ENCODE measurements at regions not wholly inside any gene's neighbourhood (a gene's known extent, or its start where the extent isn't known, plus 50 kb on each side); places are given as distances from the start of the nearest gene placed in this dataset.
"Not testable (repeated sequence)": the region's sequence is repeated elsewhere in the genome, so short reads cannot be mapped to it uniquely, and the experiment has no call there.

DNA sequence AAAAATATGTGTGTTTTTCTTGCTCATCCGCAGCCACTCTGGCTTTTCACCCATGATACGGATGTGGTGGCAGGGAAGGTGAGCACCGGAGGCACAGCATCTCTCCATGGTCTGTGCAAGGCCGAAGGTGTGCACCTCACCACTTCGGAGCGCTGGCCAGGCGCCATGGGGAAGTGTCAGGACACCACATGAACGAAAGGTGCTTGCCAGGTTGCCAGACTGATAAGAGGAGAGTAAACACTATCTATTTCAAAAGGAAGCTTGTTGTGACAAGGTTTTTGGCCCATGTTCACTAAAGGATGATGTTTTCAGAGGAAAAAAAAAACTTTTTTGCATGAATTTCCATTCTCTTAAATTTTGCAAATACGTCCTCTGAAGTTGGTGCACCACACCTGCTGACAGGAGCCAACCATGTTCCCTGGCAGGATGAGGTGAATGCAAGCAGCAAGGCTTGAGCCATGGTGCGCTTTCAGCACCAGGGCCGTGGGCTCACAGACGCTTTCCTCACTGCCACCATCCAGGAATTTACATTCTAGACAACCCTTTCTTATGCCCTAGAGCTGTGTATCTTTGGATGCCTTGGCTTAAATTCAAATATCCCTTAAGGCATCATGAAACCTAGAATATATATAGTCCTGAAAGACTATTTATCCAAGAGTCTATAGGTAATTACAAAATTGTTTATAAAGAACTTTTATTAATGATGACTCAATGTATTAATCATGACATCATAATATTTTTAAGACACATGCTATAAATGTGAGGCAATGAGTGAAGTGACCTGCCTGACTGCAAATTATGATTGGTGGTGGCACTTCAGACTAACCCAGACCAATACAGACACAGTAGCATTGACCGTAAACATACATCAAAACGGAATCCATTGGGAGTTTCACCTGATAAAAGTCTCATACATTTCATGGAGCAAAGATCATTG is 234.5 kb downstream of the TFAP2A start:
- DNase-seq (ENCODE audit: low read depth in 2 of 2): no peak

DNA sequence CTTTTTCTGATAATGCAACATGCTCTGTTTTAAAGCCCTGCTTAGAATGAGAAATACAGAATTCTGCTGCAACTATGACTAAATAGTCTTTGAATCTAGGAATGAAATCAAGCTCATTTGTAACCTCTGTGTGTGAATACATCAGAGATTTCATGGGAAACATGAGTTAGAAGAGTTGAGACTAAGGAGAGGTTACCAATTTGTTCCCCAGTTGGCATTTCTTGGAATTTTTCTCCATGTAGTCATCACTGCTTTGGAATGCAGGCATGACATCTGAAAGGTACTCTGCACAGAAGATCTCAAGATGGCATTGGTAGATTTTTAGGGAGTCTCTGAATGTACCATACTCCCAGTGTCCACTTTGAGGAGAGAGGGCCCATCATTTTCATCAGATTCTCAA is 237.2 kb downstream of the TFAP2A start:
- DNase-seq (ENCODE audit: low read depth in 2 of 2): no peak

DNA sequence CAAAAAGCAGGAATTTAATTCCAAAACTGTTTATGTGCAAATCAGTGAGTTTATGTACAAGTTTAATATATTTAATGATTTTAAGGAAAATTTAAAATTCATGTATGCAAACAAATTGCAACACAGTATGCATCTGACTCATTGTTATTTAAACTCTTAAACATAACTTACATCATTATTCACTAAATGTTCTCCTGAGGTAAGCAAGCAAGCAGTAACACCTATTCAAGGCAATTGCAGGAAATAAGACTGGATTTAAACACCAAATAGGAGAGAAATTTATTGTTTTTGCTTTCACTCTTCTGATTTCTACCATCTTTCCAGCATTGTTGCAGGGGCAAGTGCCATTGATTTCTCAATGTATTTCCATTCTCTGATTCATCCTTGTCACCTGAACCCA is 239.5 kb downstream of the TFAP2A start:
- no peak for DNase-seq (ENCODE audit: low read depth in 2 of 2)

DNA sequence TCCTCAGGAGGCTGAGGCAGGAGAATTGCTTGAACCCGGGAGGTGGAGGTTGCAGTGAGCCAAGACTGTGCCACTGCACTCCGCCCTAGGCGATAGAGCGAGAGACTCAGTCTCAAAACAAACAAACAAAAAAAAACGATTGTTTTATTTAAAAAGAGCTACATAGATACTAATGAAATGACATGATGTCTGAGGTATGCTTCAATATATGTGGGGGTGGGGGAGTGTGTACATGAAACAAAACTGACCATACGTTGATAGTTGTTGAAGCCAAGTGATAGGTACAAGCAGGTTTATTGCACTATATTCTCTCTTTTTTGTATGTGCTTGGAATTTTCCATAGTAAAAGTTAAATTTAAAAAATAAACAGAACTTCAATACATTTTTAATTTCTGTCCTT is 240.1 kb downstream of the TFAP2A start:
- DNase-seq (ENCODE audit: low read depth in 2 of 2): no peak

DNA sequence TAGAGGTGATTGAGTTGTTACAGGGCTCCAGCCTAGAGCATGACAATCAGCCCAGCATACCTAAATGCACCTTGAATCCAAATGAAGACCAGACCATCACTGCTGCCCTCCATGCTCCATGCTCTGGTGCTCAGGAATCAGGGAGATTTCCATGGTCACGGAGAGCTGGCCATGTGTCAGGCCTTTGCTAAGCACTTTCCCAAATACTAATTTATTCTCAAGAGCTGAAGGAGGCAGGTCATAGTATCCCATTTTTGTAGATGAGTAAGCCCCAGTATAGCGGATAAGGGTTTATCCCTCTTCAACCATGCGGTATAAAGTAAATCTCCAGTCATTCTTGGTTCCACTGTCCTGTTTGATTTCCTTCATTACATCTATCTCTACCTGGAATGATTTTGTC is 240.8 kb downstream of the TFAP2A start:
- no peak for DNase-seq (ENCODE audit: low read depth in 2 of 2)

DNA sequence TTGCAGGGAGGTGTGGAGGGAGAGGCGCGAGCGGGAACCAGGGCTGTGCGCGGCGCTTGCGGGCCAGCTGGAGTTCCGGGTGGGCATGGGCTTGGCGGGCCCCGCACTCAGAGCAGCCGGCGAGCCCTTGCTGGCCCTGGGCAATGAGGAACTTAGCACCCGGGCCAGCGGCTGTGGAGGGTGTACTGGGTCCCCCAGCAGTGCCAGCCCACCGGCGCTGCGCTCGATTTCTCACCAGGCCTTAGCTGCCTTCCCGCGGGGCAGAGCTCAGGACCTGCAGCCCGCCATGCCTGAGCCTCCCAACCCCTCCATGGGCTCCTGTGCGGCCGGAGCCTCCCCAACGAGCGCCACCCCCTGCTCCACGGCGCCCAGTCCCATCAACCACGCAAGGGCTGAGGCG is 243.2 kb downstream of the TFAP2A start:
- not testable (repeated sequence) for DNase-seq (ENCODE audit: low read depth in 2 of 2)

DNA sequence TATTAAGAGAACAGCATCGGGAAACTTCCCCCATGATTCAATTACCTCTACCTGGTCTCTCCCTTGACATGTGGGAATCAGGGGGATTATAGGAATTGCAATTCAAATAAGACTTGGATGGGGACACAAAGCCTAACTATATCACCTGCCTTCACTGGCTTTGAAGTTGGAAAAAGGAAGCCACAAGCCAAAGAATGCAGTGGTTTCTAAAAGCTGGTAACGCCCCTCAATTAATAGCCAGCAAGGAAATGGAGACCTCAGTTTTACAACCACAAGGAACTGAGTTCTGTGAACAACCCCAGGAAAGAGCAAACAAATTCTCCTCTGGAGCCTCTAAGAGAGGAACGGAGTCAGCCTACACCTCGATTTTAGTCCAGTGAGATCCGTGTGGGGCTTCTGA is 244.1 kb downstream of the TFAP2A start:
- no peak for DNase-seq (ENCODE audit: low read depth in 2 of 2)

DNA sequence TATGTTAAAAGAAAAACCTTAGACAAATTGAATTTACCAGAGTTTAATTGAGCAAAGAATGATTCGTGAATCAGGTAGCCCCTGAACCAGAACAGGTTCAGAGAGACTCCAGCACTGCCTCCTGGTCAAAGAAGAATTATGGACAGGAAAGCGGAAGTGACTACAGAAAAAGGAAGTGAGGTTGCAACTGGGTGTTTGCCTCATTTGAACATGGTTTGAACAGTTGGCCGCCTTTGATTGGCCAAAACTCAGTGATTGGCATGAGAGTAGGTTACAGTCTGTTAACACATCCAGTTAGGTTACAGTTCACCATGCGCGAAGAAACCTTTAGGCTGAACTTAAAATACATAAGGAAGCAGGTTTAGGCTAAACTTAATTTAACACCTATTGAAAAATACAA is 248.8 kb downstream of the TFAP2A start:
- no peak for DNase-seq (ENCODE audit: low read depth in 2 of 2)

DNA sequence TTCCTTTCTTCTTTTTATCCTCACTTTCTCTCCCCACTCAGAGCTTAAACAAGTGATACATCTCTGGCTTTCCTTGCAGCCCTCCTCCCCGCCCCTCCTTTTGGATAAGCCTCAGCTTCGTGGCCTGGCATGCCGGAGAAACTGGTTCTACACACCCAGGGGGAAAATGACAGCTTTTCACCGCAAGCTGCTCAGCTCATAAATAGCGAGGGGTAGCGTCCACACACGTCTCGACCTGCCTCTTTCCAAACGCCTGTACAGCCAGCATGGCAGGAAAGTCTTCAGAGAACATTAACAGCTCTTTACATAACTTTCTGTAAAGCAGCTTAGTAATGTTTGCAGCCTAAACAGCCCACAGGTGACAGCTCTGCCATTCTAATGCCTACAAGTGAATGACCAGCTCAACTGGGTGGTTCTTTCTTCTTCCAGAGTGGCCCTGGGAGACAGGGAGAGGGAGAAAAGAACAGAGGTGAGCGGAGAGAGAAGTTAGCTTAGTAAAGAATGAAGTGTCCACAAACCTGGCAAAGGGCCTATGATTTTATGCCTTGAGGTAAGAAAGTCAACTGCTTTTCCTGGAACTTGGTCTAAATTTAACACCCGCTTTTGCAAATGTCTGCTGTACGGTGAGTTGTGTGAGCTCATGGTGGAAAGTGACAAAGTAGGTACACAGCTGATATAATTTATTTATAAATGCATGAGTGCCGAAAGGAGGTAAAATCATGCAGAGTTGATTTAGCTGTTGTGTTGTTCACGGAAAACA is 251.5 kb downstream of the TFAP2A start:
- no peak for DNase-seq (ENCODE audit: low read depth in 2 of 2)

DNA sequence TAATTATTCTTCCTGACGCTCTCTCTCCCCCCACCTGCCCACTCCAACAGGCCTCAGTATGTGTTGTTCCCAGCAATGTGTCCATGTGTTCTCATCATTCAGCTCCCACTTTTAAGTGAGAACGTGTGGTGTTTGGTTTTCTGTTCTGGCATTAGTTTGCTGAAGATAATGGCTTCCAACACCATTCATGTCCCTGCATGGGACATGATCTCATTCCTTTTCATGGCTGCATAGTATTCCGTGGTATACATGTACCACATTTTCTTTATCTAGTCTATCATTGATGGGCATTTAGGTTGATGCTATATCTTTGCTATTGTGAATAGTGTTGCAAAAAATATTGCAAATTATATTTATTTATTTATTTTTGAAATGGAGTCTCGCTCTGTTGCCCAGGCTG is 258.0 kb downstream of the TFAP2A start:
- no peak for DNase-seq (ENCODE audit: low read depth in 2 of 2)

DNA sequence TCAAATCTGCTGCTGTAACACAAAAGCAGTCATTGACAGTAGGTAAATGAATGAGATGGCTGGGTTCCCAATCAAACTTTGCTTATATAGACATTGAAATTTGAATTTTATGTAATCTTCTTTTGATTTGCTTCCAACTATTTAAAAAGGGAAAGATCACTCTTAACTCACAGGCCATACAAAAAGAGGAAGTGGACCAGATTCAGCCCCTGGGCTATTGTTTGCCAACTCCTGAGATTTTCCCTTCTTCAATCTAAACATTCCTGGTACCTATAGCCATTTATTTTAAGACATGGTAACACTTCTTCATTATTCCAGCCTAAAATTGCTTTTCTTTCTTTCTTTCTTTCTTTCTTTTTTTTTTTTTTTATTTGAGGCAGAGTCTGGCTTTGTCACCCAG is 260.6 kb downstream of the TFAP2A start:
- no peak for DNase-seq (ENCODE audit: low read depth in 2 of 2)

DNA sequence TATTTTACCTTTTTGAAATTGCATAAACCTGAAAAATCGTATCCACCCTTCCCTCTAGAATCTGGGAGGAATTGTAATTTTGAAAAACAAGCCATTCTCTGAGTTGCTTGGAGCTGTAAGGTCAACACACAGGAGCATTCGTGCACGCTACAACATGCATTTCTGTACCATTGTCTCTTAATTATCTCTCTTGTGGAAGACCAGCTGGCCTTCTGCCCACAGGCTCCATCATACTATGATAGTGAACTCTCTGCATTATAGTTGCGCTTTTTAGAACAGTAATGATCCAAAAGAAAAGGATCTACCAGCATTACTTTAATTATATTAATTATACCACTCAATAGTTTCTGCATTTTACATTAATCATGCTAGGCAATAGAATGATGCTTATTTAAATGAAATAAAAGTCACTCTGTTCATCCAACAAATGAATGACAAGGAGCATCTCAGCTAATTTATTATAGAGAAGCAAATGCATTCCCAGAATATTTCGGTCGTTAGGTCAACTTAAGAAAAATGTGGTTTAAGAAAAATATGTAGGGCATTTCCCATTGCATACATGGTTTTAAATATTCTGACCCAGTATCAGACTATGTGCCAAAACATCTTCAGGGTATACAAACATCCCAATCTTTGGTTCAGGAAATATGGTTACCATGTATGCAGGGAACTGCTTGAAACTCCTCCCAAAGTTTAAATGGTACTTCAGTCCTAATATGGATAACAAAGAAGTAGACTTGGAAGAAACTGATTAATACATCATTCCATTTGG is 263.5 kb downstream of the TFAP2A start:
- no peak for DNase-seq (ENCODE audit: low read depth in 2 of 2)

DNA sequence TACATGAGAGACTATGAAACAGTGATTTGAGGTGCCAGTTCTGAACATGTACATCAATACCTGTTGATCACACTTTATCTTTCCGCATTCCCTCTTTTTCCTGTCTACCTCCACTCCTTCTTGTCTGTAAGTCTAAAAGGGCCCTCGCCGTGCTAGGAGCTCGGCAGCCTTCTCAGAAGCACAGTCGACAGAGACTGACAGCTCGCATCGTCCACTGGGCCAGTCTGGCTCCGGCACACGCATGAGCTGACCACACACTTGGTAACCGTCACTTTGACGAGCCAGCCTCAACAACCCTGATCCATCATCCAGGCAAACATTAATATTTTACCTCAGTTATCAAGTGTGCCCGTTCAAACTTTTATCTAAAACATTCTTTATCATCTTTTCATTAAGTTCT is 265.3 kb downstream of the TFAP2A start:
- DNase-seq (ENCODE audit: low read depth in 2 of 2): no peak

DNA sequence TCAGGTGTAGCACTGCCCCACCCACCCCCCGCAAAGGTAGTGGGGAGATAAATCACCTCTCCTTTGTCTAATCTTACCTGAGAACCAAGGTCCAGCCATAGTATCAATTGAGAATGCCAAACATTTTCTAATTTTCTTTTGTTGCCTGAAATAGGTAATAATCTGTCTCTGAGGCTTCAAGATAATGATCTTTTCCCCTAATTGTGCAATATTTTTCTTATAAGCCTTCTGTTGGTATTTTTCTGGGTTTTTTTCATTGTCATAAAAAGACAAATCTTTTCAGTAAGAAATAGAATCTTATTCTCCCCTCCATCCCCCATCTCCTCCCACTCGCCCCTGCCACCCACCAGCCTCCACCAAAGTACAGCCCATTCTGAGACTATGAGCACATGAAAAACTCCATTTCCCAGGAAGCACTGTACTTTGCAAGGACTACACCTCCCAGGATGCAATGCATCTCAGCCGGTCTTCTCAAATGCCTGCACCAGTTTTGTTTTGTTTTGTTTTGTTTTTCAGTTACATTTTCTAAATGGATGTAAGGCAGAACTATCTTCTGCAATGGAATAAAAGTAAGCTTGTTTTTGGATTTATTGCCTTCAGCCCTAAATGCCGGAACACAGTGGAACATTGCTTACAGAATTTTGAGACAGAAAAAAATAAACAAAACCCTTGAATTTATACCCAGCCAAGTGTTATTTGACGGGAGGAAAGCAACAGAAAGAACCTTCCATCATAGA is 268.0 kb downstream of the TFAP2A start:
- no peak for DNase-seq (ENCODE audit: low read depth in 2 of 2)

DNA sequence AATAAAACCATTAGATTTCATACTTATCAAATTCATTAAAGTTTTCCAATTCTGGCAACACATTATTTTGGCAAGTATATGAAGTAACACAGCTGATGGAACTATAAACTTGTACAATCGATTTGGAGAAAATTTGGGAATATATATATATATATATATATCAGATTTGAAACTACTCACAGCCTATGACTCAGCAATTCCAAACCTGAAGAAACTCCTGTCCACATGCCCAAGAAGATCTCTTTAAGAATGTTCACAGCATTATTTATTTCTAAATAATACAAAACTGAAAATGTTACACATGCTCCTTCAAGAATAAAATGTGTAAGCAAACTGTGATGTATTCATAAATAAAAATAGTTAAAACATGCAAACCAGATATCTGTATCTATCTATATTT is 270.1 kb downstream of the TFAP2A start:
- DNase-seq (ENCODE audit: low read depth in 2 of 2): no peak

DNA sequence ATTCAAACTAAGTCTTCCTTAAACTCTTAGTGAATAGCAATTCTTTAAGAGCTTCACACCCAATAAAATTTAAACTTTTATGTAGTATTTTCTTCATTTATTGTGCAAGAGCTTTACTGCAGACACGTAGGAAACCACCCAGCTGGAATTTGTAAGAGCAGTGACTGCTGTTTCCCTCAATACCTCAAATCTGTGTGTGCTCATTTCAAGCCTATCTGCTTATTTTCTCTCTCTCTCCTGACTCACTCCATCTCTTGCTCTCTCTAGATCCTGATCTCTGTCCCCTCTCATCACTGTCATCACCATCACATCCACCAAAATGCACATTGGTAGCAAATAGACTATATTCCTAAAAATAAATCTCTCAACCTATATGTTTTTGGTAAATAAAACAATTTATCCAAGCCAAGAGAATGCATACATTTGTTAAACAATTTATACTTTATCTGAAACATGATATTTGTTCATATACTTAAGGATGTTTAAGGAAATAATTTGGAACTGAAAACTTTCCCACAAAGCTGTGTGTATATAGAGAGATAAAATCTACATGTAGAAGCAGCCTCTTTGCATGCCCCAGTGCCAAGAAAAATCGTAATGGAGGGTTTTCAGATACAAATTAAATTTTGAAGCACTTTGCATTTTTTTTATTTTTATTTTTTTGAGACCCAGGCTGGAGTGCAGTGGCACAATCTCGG is 273.0 kb downstream of the TFAP2A start:
- no peak for DNase-seq (ENCODE audit: low read depth in 2 of 2)

DNA sequence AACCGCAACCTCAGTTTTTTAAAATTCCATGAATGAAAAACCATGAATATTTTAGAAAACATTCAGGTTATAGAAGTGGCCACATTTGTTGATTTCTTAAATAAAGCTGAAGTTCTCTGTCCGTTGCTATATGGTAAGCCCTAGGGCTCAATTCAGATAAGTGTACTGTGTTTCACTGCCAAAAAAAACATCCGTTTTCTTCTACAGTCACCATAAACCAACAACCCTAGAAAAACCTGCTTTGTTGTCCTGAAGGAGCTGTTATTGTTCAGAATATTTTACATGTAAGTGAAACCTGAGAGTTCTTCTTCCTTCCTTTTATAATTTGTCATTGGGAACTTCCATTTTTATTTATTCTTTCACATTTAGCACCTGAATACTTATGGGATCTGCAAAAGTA is 274.1 kb downstream of the TFAP2A start:
- no peak for DNase-seq (ENCODE audit: low read depth in 2 of 2)

DNA sequence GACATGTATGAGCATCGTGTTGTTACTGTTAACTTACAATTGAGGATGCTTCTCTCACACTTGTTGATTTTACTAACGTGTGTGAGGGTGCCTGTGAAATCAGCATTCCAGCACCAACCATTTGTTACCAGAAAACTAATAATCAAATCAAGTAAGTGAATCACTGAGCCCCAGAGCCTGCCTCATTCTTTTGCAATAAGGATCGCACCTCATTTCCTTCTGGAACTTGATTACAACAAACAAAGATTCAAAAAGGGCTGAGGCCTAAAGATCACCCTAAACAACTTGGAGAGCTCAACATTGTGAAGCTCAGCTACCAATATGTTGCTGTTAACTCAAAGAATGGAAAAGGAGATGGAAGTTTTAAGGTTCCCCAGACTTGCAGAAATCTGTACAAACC is 274.7 kb downstream of the TFAP2A start:
- no peak for DNase-seq (ENCODE audit: low read depth in 2 of 2)

DNA sequence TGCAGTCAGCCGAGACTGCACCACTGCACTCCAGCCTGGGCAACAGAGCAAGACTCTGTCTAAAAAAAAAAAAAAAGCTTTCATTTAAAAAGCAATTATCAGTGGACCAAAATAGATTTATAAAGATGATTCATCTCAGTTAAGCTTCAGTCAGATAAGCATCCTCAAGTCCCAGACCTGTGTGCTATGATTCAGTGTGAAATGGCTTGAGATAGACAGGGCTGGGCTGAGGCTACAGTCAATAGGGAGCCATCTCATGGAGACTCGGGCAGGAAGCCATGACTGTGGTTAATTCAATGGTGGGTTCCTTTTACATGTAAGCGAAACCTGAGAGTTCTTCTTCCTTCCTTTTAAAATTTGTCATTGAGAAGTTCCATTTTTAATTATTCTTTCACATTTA is 276.0 kb downstream of the TFAP2A start:
- DNase-seq (ENCODE audit: low read depth in 2 of 2): no peak

DNA sequence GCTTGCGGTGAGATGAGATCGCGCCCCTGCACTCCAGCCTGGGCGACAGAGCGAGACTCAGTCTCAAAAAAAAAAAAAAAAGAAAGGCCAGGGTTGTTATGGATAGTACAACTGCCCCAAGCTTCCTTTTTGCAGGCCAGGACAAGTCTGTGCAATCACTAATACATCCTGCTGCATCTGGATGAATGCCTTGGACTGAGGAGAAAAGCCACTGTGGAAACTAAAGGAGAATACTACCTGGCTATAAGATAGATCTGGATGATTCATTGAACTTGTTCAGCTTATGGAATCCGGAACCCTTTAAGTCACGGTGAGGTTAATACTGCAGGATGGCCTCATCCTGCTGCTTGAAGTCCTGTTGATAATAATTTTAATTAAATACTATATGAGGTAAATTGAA is 278.2 kb downstream of the TFAP2A start:
- DNase-seq (ENCODE audit: low read depth in 2 of 2): no peak

DNA sequence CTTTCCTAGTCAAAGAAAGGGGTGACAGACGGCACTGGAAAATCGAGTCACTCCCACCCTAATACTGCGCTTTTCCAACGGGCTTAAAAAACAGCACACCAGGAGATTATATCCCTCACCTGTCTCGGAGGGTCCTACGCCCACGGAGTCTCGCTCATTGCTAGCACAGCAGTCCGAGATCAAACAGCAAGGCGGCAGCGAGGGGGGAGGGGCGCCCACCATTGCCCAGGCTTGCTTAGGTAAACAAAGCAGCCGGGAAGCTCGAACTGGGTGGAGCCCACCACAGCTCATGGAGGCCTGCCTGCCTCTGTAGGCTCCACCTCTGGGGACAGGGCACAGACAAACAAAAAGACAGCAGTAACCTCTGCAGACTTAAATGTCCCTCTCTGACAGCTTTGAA is 280.7 kb downstream of the TFAP2A start:
- not testable (repeated sequence) for DNase-seq (ENCODE audit: low read depth in 2 of 2)
